ENCODE measurements at regions not wholly inside any gene's neighbourhood (a gene's known extent, or its start where the extent isn't known, plus 50 kb on each side); places are given as distances from the start of the nearest gene placed in this dataset.

DNA sequence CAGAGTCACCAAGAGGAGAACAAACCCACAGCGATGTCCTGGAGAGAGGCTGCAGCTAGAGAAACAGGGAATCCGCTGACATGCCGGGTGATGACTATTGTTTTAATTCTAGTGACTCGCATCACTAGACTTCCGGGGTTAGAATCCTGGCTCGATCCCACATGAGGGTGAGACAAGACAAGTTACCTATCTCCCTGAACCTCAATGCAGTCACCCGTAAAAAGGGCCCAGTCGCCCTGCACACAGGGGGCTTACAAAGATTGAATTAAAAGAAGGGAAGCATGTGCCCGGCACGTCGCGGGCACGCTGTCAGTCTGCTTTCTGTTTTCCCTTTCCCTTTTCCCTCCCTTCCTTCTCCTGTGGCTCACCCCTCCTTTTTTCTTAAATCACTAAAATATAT lies 212.9 kb upstream of the FOXF1 start:
- intact Hi-C loops (cut with DNase I) = no loop called here
- no peaks in the 10 kb centered on the region for H3K9me3 ChIP-seq
- H3K4me1 ChIP-seq = no peaks in the 10 kb centered on the region
- H3K4me3 ChIP-seq (replicated peaks in 1 of 3) = no peak overlapping the region
- WGBS, 2 donors = 58 to 59% methylated on average over 13 of the region's 13 CpGs
- H3K27me3 ChIP-seq = no peaks in the 10 kb centered on the region
- no peak for DNase-seq
- H3K36me3 ChIP-seq = no peaks in the 10 kb centered on the region
- H3K27ac ChIP-seq = no peak overlapping the region
- no peak for TF ChIP-seq POLR2A (IDR thresholded peaks at IDR 0.05)
- TF ChIP-seq, protein P1, sequence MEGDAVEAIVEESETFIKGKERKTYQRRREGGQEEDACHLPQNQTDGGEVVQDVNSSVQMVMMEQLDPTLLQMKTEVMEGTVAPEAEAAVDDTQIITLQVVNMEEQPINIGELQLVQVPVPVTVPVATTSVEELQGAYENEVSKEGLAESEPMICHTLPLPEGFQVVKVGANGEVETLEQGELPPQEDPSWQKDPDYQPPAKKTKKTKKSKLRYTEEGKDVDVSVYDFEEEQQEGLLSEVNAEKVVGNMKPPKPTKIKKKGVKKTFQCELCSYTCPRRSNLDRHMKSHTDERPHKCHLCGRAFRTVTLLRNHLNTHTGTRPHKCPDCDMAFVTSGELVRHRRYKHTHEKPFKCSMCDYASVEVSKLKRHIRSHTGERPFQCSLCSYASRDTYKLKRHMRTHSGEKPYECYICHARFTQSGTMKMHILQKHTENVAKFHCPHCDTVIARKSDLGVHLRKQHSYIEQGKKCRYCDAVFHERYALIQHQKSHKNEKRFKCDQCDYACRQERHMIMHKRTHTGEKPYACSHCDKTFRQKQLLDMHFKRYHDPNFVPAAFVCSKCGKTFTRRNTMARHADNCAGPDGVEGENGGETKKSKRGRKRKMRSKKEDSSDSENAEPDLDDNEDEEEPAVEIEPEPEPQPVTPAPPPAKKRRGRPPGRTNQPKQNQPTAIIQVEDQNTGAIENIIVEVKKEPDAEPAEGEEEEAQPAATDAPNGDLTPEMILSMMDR (IDR thresholded peaks at IDR 0.05) = no peak

DNA sequence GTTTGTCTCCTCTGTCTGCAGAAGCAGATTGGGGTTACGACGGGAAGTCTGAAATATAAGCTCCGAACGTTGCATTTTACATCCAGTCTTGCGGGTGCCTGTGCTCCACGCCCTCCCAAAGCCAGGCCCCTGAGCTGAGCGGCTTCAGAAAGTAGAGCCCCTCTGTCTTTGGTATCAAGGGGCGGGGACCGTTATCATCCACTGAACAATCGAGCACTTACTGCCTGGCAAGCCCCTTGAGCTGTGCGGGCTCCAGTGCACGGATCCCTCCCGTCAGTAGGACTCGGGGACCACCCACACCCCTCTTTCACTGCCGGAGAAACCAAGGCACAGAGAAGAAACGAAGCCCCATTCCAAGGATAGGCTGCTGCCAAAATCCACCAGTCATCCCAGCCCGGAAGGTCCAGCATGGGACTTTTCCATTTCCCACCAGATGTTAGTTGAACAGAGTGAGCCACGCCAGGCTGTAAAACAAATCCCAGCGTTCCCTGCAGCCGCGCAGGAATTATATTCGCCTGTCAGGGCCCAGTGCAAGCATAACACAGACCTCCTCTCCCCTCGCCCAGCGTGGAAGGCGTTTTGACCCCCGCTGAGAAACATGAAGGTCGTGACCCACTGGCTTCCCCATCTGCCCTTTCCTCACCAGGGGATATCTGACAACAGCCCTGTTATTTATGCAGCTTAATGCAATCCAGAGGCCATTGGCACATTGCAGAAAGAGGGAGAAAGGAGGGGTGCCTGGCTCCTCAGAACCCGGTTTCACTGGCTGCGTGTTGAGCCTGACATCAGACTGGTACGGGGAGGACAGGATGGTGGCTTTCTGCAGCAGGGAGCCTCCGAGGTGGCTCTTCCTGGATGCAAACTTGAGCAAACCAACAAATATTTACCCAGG lies 212.2 kb upstream of the FOXF1 start:
- Histone ChIP-seq H3K27me3 (no peaks in the 10 kb centered on the region), H3K9me3 (no peaks in the 10 kb centered on the region), H3K4me1 (no peaks in the 10 kb centered on the region), H3K27ac (no peak overlapping the region), H3K36me3 (no peaks in the 10 kb centered on the region), H3K4me3 (replicated peaks in 1 of 3) (no peak overlapping the region)
- intact Hi-C loops (cut with DNase I) = no loop called here
- WGBS, 2 donors = 20 to 28% methylated on average over 20 to 30 of the region's 31 CpGs
- TF ChIP-seq, protein P1 (IDR thresholded peaks at IDR 0.05) = no peak
- no peak for TF ChIP-seq POLR2A (IDR thresholded peaks at IDR 0.05)
- DNase-seq = no peak

DNA sequence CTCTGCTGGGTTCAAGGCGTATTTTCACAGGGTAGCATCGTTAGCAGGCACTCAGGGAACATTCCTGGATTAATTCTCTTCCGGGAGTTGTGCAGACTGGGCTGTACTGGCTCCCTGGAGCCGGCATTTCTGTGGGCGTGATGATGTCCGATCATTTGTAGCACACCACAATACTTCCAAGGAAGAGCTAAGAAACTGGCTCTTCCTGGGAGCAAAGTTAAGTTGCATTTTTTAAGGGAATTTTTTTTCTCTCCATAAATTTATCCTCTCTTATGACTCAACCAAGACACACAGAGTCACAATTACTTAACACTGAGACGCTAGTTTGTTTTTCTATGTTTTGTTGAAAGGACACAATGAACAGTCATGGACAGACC lies 211.6 kb upstream of the FOXF1 start:
- Histone ChIP-seq H3K27me3 (no peaks in the 10 kb centered on the region), H3K4me1 (no peaks in the 10 kb centered on the region), H3K4me3 (replicated peaks in 1 of 3) (no peak overlapping the region), H3K36me3 (no peaks in the 10 kb centered on the region), H3K27ac (no peak overlapping the region), H3K9me3 (no peaks in the 10 kb centered on the region)
- TF ChIP-seq POLR2A (IDR thresholded peaks at IDR 0.05) = no peak
- TF ChIP-seq, protein P1 (IDR thresholded peaks at IDR 0.05) = no peak
- intact Hi-C loops (cut with DNase I) = no loop called here
- 33 to 34% methylated on average over 7 of the region's 7 CpGs for WGBS, 2 donors
- no peak for DNase-seq

DNA sequence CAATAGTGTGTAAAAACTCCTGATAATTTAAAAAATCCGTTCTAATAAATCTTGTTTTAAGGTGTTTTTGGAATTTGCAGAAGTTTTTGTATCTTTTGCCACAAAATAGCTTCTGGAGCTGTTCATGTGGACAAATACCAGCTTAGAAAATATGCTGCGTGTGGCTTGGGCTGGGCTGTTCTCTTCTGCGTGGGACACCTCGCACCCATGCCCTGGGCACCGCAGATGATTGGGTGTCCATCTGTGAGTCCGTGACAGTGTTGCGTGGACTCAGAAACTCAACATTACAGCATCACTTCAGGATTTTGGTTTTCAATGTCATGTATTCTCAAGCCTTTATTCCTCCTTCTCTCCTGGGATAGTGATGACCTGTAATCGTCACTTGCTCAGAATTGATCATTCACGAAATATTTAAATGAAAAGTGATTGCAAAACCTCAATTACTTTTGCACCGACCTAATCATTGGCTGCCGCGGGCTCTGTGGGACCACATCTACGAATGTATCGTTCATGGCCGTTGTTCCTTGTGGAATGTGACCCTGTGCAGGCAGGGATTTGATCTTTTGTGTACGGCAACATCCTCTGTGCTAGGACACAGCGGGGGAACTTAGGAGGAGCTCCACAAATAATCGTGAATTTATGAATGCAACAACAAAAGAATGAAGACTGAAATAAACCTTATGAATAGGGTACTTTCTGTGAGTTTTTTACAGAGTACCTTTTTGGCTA lies 210.3 kb upstream of the FOXF1 start:
- 82 to 86% methylated on average over 18 of the region's 18 CpGs for WGBS, 2 donors
- H3K4me3 ChIP-seq (replicated peaks in 1 of 3) = no peak overlapping the region
- DNase-seq = no peak
- intact Hi-C loops (cut with DNase I) = no loop called here
- H3K27me3 ChIP-seq = no peaks in the 10 kb centered on the region
- no peaks in the 10 kb centered on the region for H3K4me1 ChIP-seq
- H3K36me3 ChIP-seq = no peaks in the 10 kb centered on the region
- H3K27ac ChIP-seq = no peak overlapping the region
- TF ChIP-seq, protein P1 (IDR thresholded peaks at IDR 0.05) = no peak
- no peak for TF ChIP-seq POLR2A (IDR thresholded peaks at IDR 0.05)
- H3K9me3 ChIP-seq = no peaks in the 10 kb centered on the region
